OCI-M1 (cell line): ENCODE measurements at regions not wholly inside any gene's neighbourhood (a gene's known extent, or its start where the extent isn't known, plus 50 kb on each side); places are given as distances from the start of the nearest gene placed in this dataset.
A peak's percentile ranks its signal among the peaks of the same experiment; 100 is the strongest.

Experiments used
- DNase-seq: peaks from one replicate; lab custom pipeline; 2025; lab: John Stamatoyannopoulos, UW

DNA sequence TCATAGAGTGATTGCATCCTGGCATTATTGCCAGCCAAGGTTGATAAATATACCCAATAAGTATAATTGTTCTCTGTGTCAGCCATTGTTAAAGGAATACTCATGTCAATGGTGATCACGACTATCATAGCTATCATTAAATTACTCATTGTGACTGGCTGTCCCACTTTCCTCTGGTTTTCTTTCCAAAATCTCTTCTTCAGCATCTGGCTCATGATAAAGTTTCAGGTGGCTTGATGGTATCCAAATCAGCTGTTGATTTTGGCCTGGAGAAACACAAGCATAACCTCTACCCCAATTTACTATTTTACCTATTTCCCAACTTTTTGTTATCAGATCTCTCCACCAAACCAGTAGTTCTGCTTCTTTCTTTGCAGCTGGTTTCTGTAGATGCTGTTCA, 67.1 kb upstream of the SPIN2A start:
- no peak for DNase-seq

DNA sequence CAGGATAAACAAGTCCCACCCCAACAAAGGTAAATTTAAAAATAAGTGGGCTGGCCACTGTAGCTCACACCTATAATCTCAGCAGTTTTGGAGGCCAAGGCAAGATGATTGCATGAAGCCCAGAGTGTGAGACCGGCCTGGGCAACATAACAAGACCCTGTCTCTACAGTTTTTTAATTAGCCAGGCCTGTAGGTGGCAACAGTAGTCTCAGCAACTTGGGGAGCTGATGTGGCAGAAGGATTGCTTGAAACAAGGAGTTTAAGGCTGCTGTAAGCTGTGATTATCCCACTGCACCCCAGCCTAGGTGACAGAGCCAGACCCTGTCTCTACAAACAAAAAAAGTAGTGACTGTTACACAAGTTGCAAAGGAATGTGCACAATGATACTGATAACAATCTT, 74.6 kb upstream of the FAAH2 start:
- DNase-seq = no peak

DNA sequence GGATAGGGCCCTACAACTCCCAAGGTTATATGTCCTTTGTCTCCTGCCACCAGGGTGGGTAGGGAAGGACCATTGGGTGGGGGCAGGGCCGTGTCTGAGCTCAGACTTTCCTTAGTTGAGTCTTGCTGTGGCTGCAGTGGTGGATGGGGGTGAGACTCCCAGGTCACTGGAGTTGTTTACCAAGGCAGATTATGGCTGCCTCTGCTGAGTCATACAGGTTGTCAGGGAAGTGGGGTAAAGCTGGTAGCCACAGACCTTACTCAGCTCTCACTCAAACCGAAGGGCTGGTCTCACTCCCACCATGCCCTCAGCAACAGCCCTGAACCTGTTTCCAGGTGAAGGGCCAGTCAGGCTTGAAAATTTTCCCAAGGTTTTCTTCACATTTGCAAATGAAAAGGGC, 58.8 kb upstream of the FAAH2 start:
- peak; percentile 66 for DNase-seq

DNA sequence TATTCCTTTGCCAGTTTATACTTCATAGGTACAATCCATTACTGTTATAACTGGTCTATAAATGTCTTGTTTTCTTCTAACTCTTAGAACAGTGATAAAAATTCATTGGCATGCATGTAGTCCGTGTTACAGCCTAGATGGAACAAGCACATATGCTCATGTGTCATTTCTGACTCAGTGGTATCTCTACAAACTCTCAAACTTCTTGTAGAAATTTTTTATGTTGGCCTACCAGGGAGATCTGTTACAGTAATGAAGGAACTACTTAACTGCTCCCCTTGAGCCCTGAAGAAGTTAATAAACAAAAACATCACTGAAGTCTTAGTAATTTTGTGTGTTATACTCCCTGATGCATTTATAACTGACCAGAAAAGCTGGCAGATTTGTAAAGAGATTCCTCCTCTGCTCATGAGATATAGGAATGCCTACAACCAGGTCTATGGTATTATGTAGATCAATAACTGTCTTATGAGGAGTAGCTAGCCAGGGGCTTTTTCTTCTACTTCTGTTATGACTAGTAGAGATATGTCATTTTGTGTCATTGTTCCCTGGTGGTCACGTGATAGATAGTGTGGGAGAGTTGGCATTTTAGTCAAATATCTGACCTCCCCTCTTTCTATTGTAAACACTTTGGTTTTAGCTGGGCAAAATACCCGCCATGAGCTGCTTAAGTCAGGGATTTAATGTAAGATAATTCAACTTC, 53.7 kb upstream of the FAAH2 start:
- no peak for DNase-seq
